Smooth muscle cell (in vitro differentiated cells): ENCODE measurements at regions not wholly inside any gene's neighbourhood (a gene's known extent, or its start where the extent isn't known, plus 50 kb on each side); places are given as distances from the start of the nearest gene placed in this dataset.

Source experiments
- DNase-seq: peaks from one replicate; lab custom pipeline; 2025; ENCODE audit not compliant: unreplicated experiment; lab: John Stamatoyannopoulos, UW
- H2AFZ ChIP-seq: fragments of 200-600 bp; sonication (generic); 2 replicates; pipeline ENCODE4 v1.6.0; 2016; ENCODE audit warnings: antibody characterized with exemption, low read depth, mild to moderate bottlenecking
- H3F3A ChIP-seq: fragments of 200-600 bp; sonication (generic); 2 replicates; pipeline ENCODE4 v1.6.0; 2017; ENCODE audit warnings: antibody characterized with exemption, low read depth
- H3K27ac ChIP-seq: fragments of 200-600 bp; sonication (generic); 2 replicates; pipeline ENCODE4 v1.5.1; 2016; ENCODE audit warnings: low read depth, mild to moderate bottlenecking
- H3K27me3 ChIP-seq: fragments of 200-600 bp; sonication (generic); 2 replicates; pipeline ENCODE4 v1.6.1; 2016; ENCODE audit warnings: low read depth, mild to moderate bottlenecking
- H3K36me3 ChIP-seq: fragments of 200-600 bp; sonication (generic); 2 replicates; pipeline ENCODE4 v1.5.1; 2016; ENCODE audit warnings: low read depth
- H3K4me1 ChIP-seq: fragments of 200-600 bp; sonication (generic); 2 replicates; pipeline ENCODE4 v1.5.1; 2016; ENCODE audit warnings: low read depth
- H3K4me2 ChIP-seq: fragments of 200-600 bp; sonication (generic); 2 replicates; pipeline ENCODE4 v1.6.0; 2016; ENCODE audit warnings: mild to moderate bottlenecking
- H3K4me3 ChIP-seq: fragments of 200-600 bp; sonication (generic); 2 replicates; pipeline ENCODE4 v1.5.1; 2016; ENCODE audit warnings: mild to moderate bottlenecking
- H3K79me2 ChIP-seq: fragments of 200-600 bp; sonication (generic); 2 replicates; pipeline ENCODE4 v1.6.0; 2016; ENCODE audit warnings: low read depth, mild to moderate bottlenecking
- H3K9ac ChIP-seq: fragments of 200-600 bp; sonication (generic); 2 replicates; pipeline ENCODE4 v1.6.0; 2016; ENCODE audit warnings: low read depth
- H3K9me3 ChIP-seq: fragments of 200-600 bp; sonication (generic); replicated peaks from 2 replicates; pipeline ENCODE4 v1.5.1; 2016; ENCODE audit warnings: low read depth
- H4K20me1 ChIP-seq: fragments of 200-600 bp; sonication (generic); 2 replicates; pipeline ENCODE4 v1.6.0; 2016; ENCODE audit warnings: low read depth
- CTCF ChIP-seq: fragments of 200-600 bp; sonication (generic); IDR thresholded peaks from 2 replicates; pipeline ENCODE4 v1.5.1; 2017; ENCODE audit warnings: borderline replicate concordance, mild to moderate bottlenecking, antibody characterized with exemption; ENCODE audit not compliant: insufficient read depth, poor library complexity, severe bottlenecking
- WGBS: methylation state at CpG from one replicate; pipeline ENCODE4 v1.1.7; 2016; ENCODE audit warnings: low lambda C conversion rate; 5-methylcytosine and 5-hydroxymethylcytosine counted together

GRCh38 chr7:113768387-113768786 lies 150.4 kb downstream of the PPP1R3A start:
- TF ChIP-seq CTCF, result no peak
- no peaks in the 10 kb centered on the region for H4K20me1 ChIP-seq
- no peaks in the 10 kb centered on the region for H3K9me3 ChIP-seq
- no peaks in the 10 kb centered on the region for H3K27me3 ChIP-seq
- H3K9ac ChIP-seq, result no peak overlapping the region
- DNase-seq, result no peak
- no peaks in the 10 kb centered on the region for H3K79me2 ChIP-seq
- no peaks in the 10 kb centered on the region for H3K4me1 ChIP-seq
- no peaks in the 10 kb centered on the region for H3K36me3 ChIP-seq
- H2AFZ ChIP-seq, result no peak overlapping the region
- H3F3A ChIP-seq, result no peaks in the 10 kb centered on the region
- no peak overlapping the region for H3K4me2 ChIP-seq
- no peak overlapping the region for H3K4me3 ChIP-seq
- WGBS, result 81% methylated on average over 1 of the region's 1 CpG
- H3K27ac ChIP-seq, result no peak overlapping the region

GRCh38 chr7:113764401-113765035 lies 154.3 kb downstream of the PPP1R3A start:
- Histone ChIP-seq H3K79me2 (no peaks in the 10 kb centered on the region), H4K20me1 (no peaks in the 10 kb centered on the region), H3K27me3 (no peaks in the 10 kb centered on the region), H3F3A (no peaks in the 10 kb centered on the region), H3K9ac (no peak overlapping the region), H3K27ac (no peak overlapping the region), H3K4me2 (no peak overlapping the region), H3K4me1 (no peaks in the 10 kb centered on the region), H3K4me3 (no peak overlapping the region), H3K36me3 (no peaks in the 10 kb centered on the region), H3K9me3 (no peaks in the 10 kb centered on the region), H2AFZ (no peak overlapping the region)
- TF ChIP-seq CTCF, result no peak
- DNase-seq, result no peak
- 74% methylated on average over 2 of the region's 2 CpGs for WGBS

GRCh38 chr7:113763226-113763625 lies 155.6 kb downstream of the PPP1R3A start:
- H3K79me2 ChIP-seq, result no peaks in the 10 kb centered on the region
- H3K9me3 ChIP-seq, result no peaks in the 10 kb centered on the region
- DNase-seq, result no peak
- 47% methylated on average over 3 of the region's 3 CpGs for WGBS
- no peak overlapping the region for H3K4me3 ChIP-seq
- no peak for TF ChIP-seq CTCF
- H3F3A ChIP-seq, result no peaks in the 10 kb centered on the region
- no peak overlapping the region for H2AFZ ChIP-seq
- no peaks in the 10 kb centered on the region for H4K20me1 ChIP-seq
- H3K27ac ChIP-seq, result no peak overlapping the region
- H3K36me3 ChIP-seq, result no peaks in the 10 kb centered on the region
- H3K4me1 ChIP-seq, result no peaks in the 10 kb centered on the region
- H3K4me2 ChIP-seq, result no peak overlapping the region
- no peak overlapping the region for H3K9ac ChIP-seq
- H3K27me3 ChIP-seq, result no peaks in the 10 kb centered on the region

- Histone ChIP-seq H3K79me2 (no peaks in the 10 kb centered on the region), H2AFZ (no peak overlapping the region), H4K20me1 (no peaks in the 10 kb centered on the region), H3K9me3 (no peaks in the 10 kb centered on the region), H3K27me3 (no peaks in the 10 kb centered on the region), H3K4me2 (no peak overlapping the region), H3K4me1 (no peaks in the 10 kb centered on the region), H3K27ac (no peak overlapping the region), H3K4me3 (no peak overlapping the region), H3K9ac (no peak overlapping the region), H3F3A (no peaks in the 10 kb centered on the region), H3K36me3 (no peaks in the 10 kb centered on the region)
- TF ChIP-seq CTCF, result no peak
- WGBS, result 97% methylated on average over 1 of the region's 1 CpG
- DNase-seq, result no peak
These were observed 162.6 kb downstream of the PPP1R3A start for GRCh38 chr7:113756250-113756649.
